Left ventricle myocardium inferior (tissue), 1 donor: ENCODE measurements at regions not wholly inside any gene's neighbourhood (a gene's known extent, or its start where the extent isn't known, plus 50 kb on each side); places are given as distances from the start of the nearest gene placed in this dataset.

Experiments
- DNase-seq: peaks from one replicate; pipeline ENCODE4 v3.0.0-alpha.2; 2020
- H3K27ac ChIP-seq: fragments of 200-600 bp; replicated peaks from 2 replicates; pipeline ENCODE4 v1.8.0; 2021
- H3K27me3 ChIP-seq: fragments of 200-600 bp; 2 replicates; pipeline ENCODE4 v1.8.0; 2021; ENCODE audit warnings: low read depth
- H3K36me3 ChIP-seq: fragments of 200-600 bp; 2 replicates; pipeline ENCODE4 v1.8.0; 2021
- H3K4me1 ChIP-seq: fragments of 200-600 bp; 2 replicates; pipeline ENCODE4 v1.8.0; 2021
- H3K4me3 ChIP-seq: fragments of 200-600 bp; 2 replicates; pipeline ENCODE4 v1.8.0; 2021; ENCODE audit warnings: mild to moderate bottlenecking, moderate library complexity
- H3K9me3 ChIP-seq: fragments of 200-600 bp; replicated peaks from 2 replicates; pipeline ENCODE4 v1.8.0; 2021
- CTCF ChIP-seq: fragments of 200-600 bp; IDR thresholded peaks from 2 replicates; pipeline ENCODE4 v1.8.0; 2021; ENCODE audit warnings: antibody characterized with exemption, mild to moderate bottlenecking, borderline replicate concordance
- intact Hi-C: fragments of 100-400 bp; cut with micrococcal nuclease; formaldehyde crosslinking; loops from one replicate; pipeline ENCODE4 v1.11.0; 2022
- donor health status: DM: no; HTN: yes; CAD: no; lungs with severe emphysema.

GRCh38 chr3:31047673-31048072 lies 153.2 kb upstream of the GADL1 start:
- TF ChIP-seq CTCF: no peak
- intact Hi-C loops: no loop called here
- no peak for DNase-seq
- Histone ChIP-seq H3K27me3 (peaks cover 7% of the 10 kb centered on the region), H3K4me3 (no peak overlapping the region), H3K4me1 (no peaks in the 10 kb centered on the region), H3K36me3 (no peaks in the 10 kb centered on the region), H3K9me3 (peaks cover 19% of the 10 kb centered on the region), H3K27ac (no peak overlapping the region)

DNA sequence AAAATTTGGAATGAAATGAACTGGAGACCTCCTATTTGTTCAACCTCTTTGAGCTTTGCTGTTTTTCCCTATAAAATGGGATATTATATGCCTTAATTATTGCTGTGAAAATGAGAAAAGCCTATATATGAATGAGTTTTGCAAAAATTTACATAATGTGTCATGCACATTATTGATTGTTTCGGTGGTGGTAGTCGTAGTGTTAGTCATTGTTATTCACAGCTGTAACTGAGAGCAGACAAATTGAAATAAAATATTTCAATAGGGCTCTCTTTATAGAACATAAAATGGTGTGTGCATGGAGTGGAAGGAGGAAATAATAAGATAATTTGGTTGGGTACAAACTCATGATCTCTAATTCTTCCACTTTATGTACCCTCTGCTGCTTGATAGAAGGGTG lies 153.7 kb upstream of the GADL1 start:
- intact Hi-C loops: no loop called here
- TF ChIP-seq CTCF: no peak
- no peak for DNase-seq

GRCh38 chr3:31050296-31050695 lies 155.8 kb upstream of the GADL1 start:
- no peak for DNase-seq
- peaks cover 7% of the 10 kb centered on the region for H3K27me3 ChIP-seq
- H3K4me3 ChIP-seq: no peak overlapping the region
- peaks cover 6% of the 10 kb centered on the region for H3K9me3 ChIP-seq
- no peaks in the 10 kb centered on the region for H3K4me1 ChIP-seq
- H3K36me3 ChIP-seq: no peaks in the 10 kb centered on the region
- TF ChIP-seq CTCF: no peak
- intact Hi-C loops: no loop called here
- no peak overlapping the region for H3K27ac ChIP-seq

More for the DNA sequence above, 153.7 kb upstream of the GADL1 start:
- Histone ChIP-seq H3K4me3 (no peak overlapping the region), H3K27ac (no peak overlapping the region), H3K9me3 (peaks cover 14% of the 10 kb centered on the region), H3K4me1 (no peaks in the 10 kb centered on the region), H3K27me3 (peaks cover 7% of the 10 kb centered on the region), H3K36me3 (no peaks in the 10 kb centered on the region)

GRCh38 chr3:31051226-31051625 lies 156.8 kb upstream of the GADL1 start:
- no peak for DNase-seq
- Histone ChIP-seq H3K9me3 (peaks cover 6% of the 10 kb centered on the region), H3K36me3 (no peaks in the 10 kb centered on the region), H3K27ac (no peak overlapping the region), H3K4me1 (no peaks in the 10 kb centered on the region), H3K27me3 (peaks cover 7% of the 10 kb centered on the region), H3K4me3 (no peak overlapping the region)
- intact Hi-C loops: no loop called here
- no peak for TF ChIP-seq CTCF

DNA sequence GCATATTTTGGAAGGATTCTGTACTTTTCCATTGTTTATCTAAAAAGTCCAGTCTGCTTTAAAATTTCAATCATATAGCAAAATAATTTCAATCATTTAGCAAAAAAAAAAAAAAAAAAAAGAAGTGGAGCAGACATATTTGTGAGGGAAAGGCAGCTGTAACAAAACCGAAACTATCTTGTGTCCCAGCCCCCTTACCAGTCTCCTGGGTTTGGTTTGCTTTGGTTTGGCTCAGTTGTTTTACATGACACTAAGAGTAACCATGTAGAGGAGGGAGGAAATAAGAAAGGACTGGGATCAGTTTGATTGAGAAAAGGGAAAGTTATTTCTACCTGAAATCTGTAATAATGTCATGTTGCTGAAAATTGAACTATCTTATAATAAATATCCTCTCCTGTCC lies 158.8 kb upstream of the GADL1 start:
- Histone ChIP-seq H3K27me3 (peaks cover 7% of the 10 kb centered on the region), H3K9me3 (peaks cover 21% of the 10 kb centered on the region), H3K27ac (no peak overlapping the region), H3K4me3 (no peak overlapping the region), H3K36me3 (no peaks in the 10 kb centered on the region), H3K4me1 (no peaks in the 10 kb centered on the region)
- TF ChIP-seq CTCF: no peak
- intact Hi-C loops: no loop called here
- DNase-seq: no peak

GRCh38 chr3:31054032-31054431 lies 159.6 kb upstream of the GADL1 start:
- DNase-seq: no peak
- Histone ChIP-seq H3K4me3 (no peak overlapping the region), H3K4me1 (no peaks in the 10 kb centered on the region), H3K27me3 (peaks cover under 1% of the 10 kb centered on the region), H3K9me3 (peaks cover 28% of the 10 kb centered on the region), H3K27ac (no peak overlapping the region), H3K36me3 (no peaks in the 10 kb centered on the region)
- intact Hi-C loops: no loop called here
- no peak for TF ChIP-seq CTCF
